ENCODE measurements at regions not wholly inside any gene's neighbourhood (a gene's known extent, or its start where the extent isn't known, plus 50 kb on each side); places are given as distances from the start of the nearest gene placed in this dataset.

GRCh38 chr5:36530215-36530614, 76.2 kb upstream of the SLC1A3 start:
- no peak for TF ChIP-seq CTCF (IDR thresholded peaks at IDR 0.05)
- no peak for TF ChIP-seq TCF7L2 (IDR thresholded peaks at IDR 0.05; ENCODE audit: low read depth, low read length)
- TF ChIP-seq POLR2AphosphoS5 (IDR thresholded peaks at IDR 0.05; ENCODE audit: low read depth, low read length) = no peak
- no peak for TF ChIP-seq SIN3A (IDR thresholded peaks at IDR 0.05; ENCODE audit: borderline replicate concordance, insufficient read depth, low read depth, low read length)

All from Panc1 (cell line).